Trophoblast cell (in vitro differentiated cells and primary cell): ENCODE measurements at regions not wholly inside any gene's neighbourhood (a gene's known extent, or its start where the extent isn't known, plus 50 kb on each side); places are given as distances from the start of the nearest gene placed in this dataset.

ENCODE experiments used
- DNase-seq, 2 donors: peaks; one replicate each; pipeline ENCODE4 v3.0.0-alpha.2; 2016
- H2AFZ ChIP-seq: 2 replicates; pipeline ENCODE4 v1.6.1; 2013; ENCODE audit warnings: low read length, moderate library complexity, mild to moderate bottlenecking; ENCODE audit not compliant: insufficient read depth, poor library complexity
- H2AK5ac ChIP-seq: 2 replicates; pipeline ENCODE4 v1.6.1; 2013; ENCODE audit warnings: mild to moderate bottlenecking, low read length
- H2BK120ac ChIP-seq: 2 replicates; pipeline ENCODE4 v1.6.1; 2013; ENCODE audit warnings: low read length, mild to moderate bottlenecking, moderate library complexity; ENCODE audit not compliant: insufficient read depth, poor library complexity
- H2BK12ac ChIP-seq: 2 replicates; pipeline ENCODE4 v1.6.1; 2013; ENCODE audit warnings: mild to moderate bottlenecking, low read length, moderate library complexity
- H2BK5ac ChIP-seq: 2 replicates; pipeline ENCODE4 v1.6.1; 2013; ENCODE audit warnings: low read length, low read depth, moderate library complexity, mild to moderate bottlenecking; ENCODE audit not compliant: poor library complexity
- H3K14ac ChIP-seq: 2 replicates; pipeline ENCODE4 v1.6.1; 2013; ENCODE audit warnings: mild to moderate bottlenecking, low read length
- H3K18ac ChIP-seq: 2 replicates; pipeline ENCODE4 v1.6.1; 2013; ENCODE audit warnings: mild to moderate bottlenecking, low read length
- H3K23ac ChIP-seq: 2 replicates; pipeline ENCODE4 v1.6.1; 2013; ENCODE audit warnings: low read length
- H3K27ac ChIP-seq: 2 replicates; pipeline ENCODE4 v1.5.1; 2013; ENCODE audit warnings: low read depth, mild to moderate bottlenecking, inconsistent platforms, low read length, moderate library complexity
- H3K27me3 ChIP-seq: 2 replicates; pipeline ENCODE4 v1.6.1; 2013; ENCODE audit warnings: inconsistent platforms, mild to moderate bottlenecking, low read length, moderate library complexity; ENCODE audit not compliant: insufficient read depth
- H3K36me3 ChIP-seq, 2 experiments: 1 replicate in 1 of 2; 2 replicates in 1 of 2; pipeline ENCODE4 v1.6.1; 2013; ENCODE audit warnings: low read length in 2 of 2, mild to moderate bottlenecking in 2 of 2, moderate library complexity in 1 of 2; ENCODE audit not compliant: insufficient read depth in 2 of 2, control insufficient read depth in 1 of 2
- H3K4ac ChIP-seq: 2 replicates; pipeline ENCODE4 v1.6.1; 2013; ENCODE audit warnings: low read depth, mild to moderate bottlenecking, low read length, moderate library complexity
- H3K4me1 ChIP-seq, 2 experiments: 1 replicate in 1 of 2; 2 replicates in 1 of 2; pipeline ENCODE4 v1.6.1; 2013; ENCODE audit warnings: low read length in 2 of 2, mild to moderate bottlenecking in 2 of 2, moderate library complexity in 1 of 2; ENCODE audit not compliant: insufficient read depth in 2 of 2, control insufficient read depth in 1 of 2
- H3K4me2 ChIP-seq: 2 replicates; pipeline ENCODE4 v1.6.1; 2013; ENCODE audit warnings: inconsistent platforms, mild to moderate bottlenecking, low read length, moderate library complexity
- H3K4me3 ChIP-seq: 2 replicates; pipeline ENCODE4 v1.5.1; 2013; ENCODE audit warnings: mild to moderate bottlenecking, low read depth, low read length, inconsistent platforms
- H3K79me1 ChIP-seq: one replicate; pipeline ENCODE4 v1.6.1; 2013; ENCODE audit warnings: low read length
- H3K79me2 ChIP-seq: 2 replicates; pipeline ENCODE4 v1.6.1; 2013; ENCODE audit warnings: low read length, mild to moderate bottlenecking; ENCODE audit not compliant: control insufficient read depth, insufficient read depth, poor library complexity
- H3K9ac ChIP-seq: 2 replicates; pipeline ENCODE4 v1.6.1; 2013; ENCODE audit warnings: mild to moderate bottlenecking, low read length
- H3K9me3 ChIP-seq: 2 replicates; pipeline ENCODE4 v1.6.1; 2013; ENCODE audit warnings: low read depth, mild to moderate bottlenecking, control low read depth, inconsistent platforms, low read length; ENCODE audit not compliant: insufficient read depth
- H4K12ac ChIP-seq: 2 replicates; pipeline ENCODE4 v1.6.1; 2013; ENCODE audit warnings: low read depth, mild to moderate bottlenecking, low read length, moderate library complexity
- H4K8ac ChIP-seq: 2 replicates; pipeline ENCODE4 v1.6.1; 2013; ENCODE audit warnings: low read depth, mild to moderate bottlenecking, low read length, moderate library complexity
- H4K91ac ChIP-seq: one replicate; pipeline ENCODE4 v1.6.1; 2013; ENCODE audit warnings: low read depth, mild to moderate bottlenecking, low read length, moderate library complexity
- WGBS: extraction: QIAGEN DNeasy Blood & Tissue Kit; methylation state at CpG from one replicate; pipeline ENCODE4 v1.1.7; 2013; ENCODE audit warnings: missing lambda C conversion rate; ENCODE audit not compliant: insufficient read length, insufficient coverage; ENCODE audit errors: extremely low coverage; 5-methylcytosine and 5-hydroxymethylcytosine counted together

GRCh38 chr5:2640717-2641116, 110.8 kb downstream of the IRX2 start:
- no peak overlapping the region for H4K8ac ChIP-seq
- H3K27me3 ChIP-seq: no peaks in the 10 kb centered on the region
- no peaks in the 10 kb centered on the region for H3K79me1 ChIP-seq
- H3K9ac ChIP-seq: no peak overlapping the region
- no peak overlapping the region for H4K91ac ChIP-seq
- no peak overlapping the region for H2AFZ ChIP-seq
- WGBS: no CpG with 5 or more reads among the region's 6 CpGs
- no peak overlapping the region for H3K4ac ChIP-seq
- H3K18ac ChIP-seq: no peak overlapping the region
- H2BK5ac ChIP-seq: no peak overlapping the region
- no peak overlapping the region for H3K23ac ChIP-seq
- H3K27ac ChIP-seq: no peak overlapping the region
- peaks cover 8% of the 10 kb centered on the region for H3K9me3 ChIP-seq
- no peaks in the 10 kb centered on the region for H3K4me1 ChIP-seq
- DNase-seq: no peak
- H3K36me3 ChIP-seq: no peaks in the 10 kb centered on the region
- H3K4me3 ChIP-seq: no peak overlapping the region
- no peak overlapping the region for H4K12ac ChIP-seq
- no peaks in the 10 kb centered on the region for H3K79me2 ChIP-seq
- no peak overlapping the region for H2AK5ac ChIP-seq
- no peak overlapping the region for H3K14ac ChIP-seq
- no peak overlapping the region for H2BK12ac ChIP-seq
- H2BK120ac ChIP-seq: no peak overlapping the region
- H3K4me2 ChIP-seq: no peak overlapping the region

- no peak overlapping the region for H2BK5ac ChIP-seq
- H3K18ac ChIP-seq: no peak overlapping the region
- H3K4me1 ChIP-seq: no peaks in the 10 kb centered on the region
- no peak overlapping the region for H3K4ac ChIP-seq
- no CpG with 5 or more reads among the region's 5 CpGs for WGBS
- no peaks in the 10 kb centered on the region for H3K27me3 ChIP-seq
- no peak overlapping the region for H3K9ac ChIP-seq
- H2AK5ac ChIP-seq: no peak overlapping the region
- no peaks in the 10 kb centered on the region for H3K36me3 ChIP-seq
- no peak overlapping the region for H2BK12ac ChIP-seq
- no peaks in the 10 kb centered on the region for H3K79me2 ChIP-seq
- H4K91ac ChIP-seq: no peak overlapping the region
- H3K79me1 ChIP-seq: no peaks in the 10 kb centered on the region
- no peak overlapping the region for H3K4me3 ChIP-seq
- no peak for DNase-seq
- H4K8ac ChIP-seq: no peak overlapping the region
- no peak overlapping the region for H4K12ac ChIP-seq
- peaks cover 4% of the 10 kb centered on the region for H3K9me3 ChIP-seq
- H2AFZ ChIP-seq: no peak overlapping the region
- no peak overlapping the region for H2BK120ac ChIP-seq
- H3K4me2 ChIP-seq: no peak overlapping the region
- no peak overlapping the region for H3K23ac ChIP-seq
- no peak overlapping the region for H3K14ac ChIP-seq
- H3K27ac ChIP-seq: no peak overlapping the region
Observed at GRCh38 chr5:2639425-2639824, 112.1 kb downstream of the IRX2 start.

GRCh38 chr5:2634399-2635176, 116.9 kb downstream of the IRX2 start:
- H3K79me2 ChIP-seq: no peaks in the 10 kb centered on the region
- no CpG with 5 or more reads among the region's 11 CpGs for WGBS

GRCh38 chr5:2633992-2634391, 117.5 kb downstream of the IRX2 start:
- Histone ChIP-seq H3K79me2 (no peaks in the 10 kb centered on the region), H2AFZ (no peak overlapping the region)
- no CpG with 5 or more reads among the region's 15 CpGs for WGBS

More at GRCh38 chr5:2634399-2635176, 116.9 kb downstream of the IRX2 start:
- Histone ChIP-seq H3K9me3 (peaks cover 2% of the 10 kb centered on the region), H3K14ac (no peak overlapping the region), H3K9ac (no peak overlapping the region), H3K4ac (no peak overlapping the region), H3K4me2 (no peak overlapping the region), H2BK12ac (no peak overlapping the region), H2BK120ac (no peak overlapping the region), H2AFZ (no peak overlapping the region), H3K23ac (no peak overlapping the region), H3K27ac (no peak overlapping the region), H3K4me3 (no peak overlapping the region), H4K8ac (no peak overlapping the region), H2BK5ac (no peak overlapping the region), H3K27me3 (no peaks in the 10 kb centered on the region), H2AK5ac (no peak overlapping the region), H3K18ac (no peak overlapping the region), H3K79me1 (no peaks in the 10 kb centered on the region), H4K12ac (no peak overlapping the region), H3K4me1 (no peaks in the 10 kb centered on the region), H4K91ac (no peak overlapping the region), H3K36me3 (no peaks in the 10 kb centered on the region)
- DNase-seq: no peak

More at GRCh38 chr5:2633992-2634391, 117.5 kb downstream of the IRX2 start:
- no peak overlapping the region for H4K8ac ChIP-seq
- no peaks in the 10 kb centered on the region for H3K4me1 ChIP-seq
- no peak overlapping the region for H3K4ac ChIP-seq
- no peak overlapping the region for H4K91ac ChIP-seq
- no peak overlapping the region for H3K4me2 ChIP-seq
- H3K23ac ChIP-seq: no peak overlapping the region
- no peak overlapping the region for H3K18ac ChIP-seq
- H3K9ac ChIP-seq: no peak overlapping the region
- H2BK5ac ChIP-seq: no peak overlapping the region
- no peak overlapping the region for H3K4me3 ChIP-seq
- no peak overlapping the region for H3K14ac ChIP-seq
- H3K36me3 ChIP-seq: no peaks in the 10 kb centered on the region
- H3K9me3 ChIP-seq: peaks cover 2% of the 10 kb centered on the region
- no peaks in the 10 kb centered on the region for H3K79me1 ChIP-seq
- H3K27me3 ChIP-seq: no peaks in the 10 kb centered on the region
- no peak overlapping the region for H2BK120ac ChIP-seq
- no peak for DNase-seq
- H3K27ac ChIP-seq: no peak overlapping the region
- no peak overlapping the region for H4K12ac ChIP-seq
- no peak overlapping the region for H2BK12ac ChIP-seq
- H2AK5ac ChIP-seq: no peak overlapping the region
